ENCODE measurements at regions not wholly inside any gene's neighbourhood (a gene's known extent, or its start where the extent isn't known, plus 50 kb on each side); places are given as distances from the start of the nearest gene placed in this dataset.

GRCh38 chr6:139538366-139538765, 163.9 kb upstream of the CITED2 start:
- TF ChIP-seq CTCF (IDR thresholded peaks at IDR 0.05) (no peak), ZFX (IDR thresholded peaks at IDR 0.05; ENCODE audit: borderline replicate concordance) (no peak)
